ENCODE measurements at regions not wholly inside any gene's neighbourhood (a gene's known extent, or its start where the extent isn't known, plus 50 kb on each side); places are given as distances from the start of the nearest gene placed in this dataset.
A peak's percentile ranks its signal among the peaks of the same experiment; 100 is the strongest.

- H3K9me3 ChIP-seq (ENCODE audit: control insufficient read depth, insufficient read depth, low read length) = no peaks in the 10 kb centered on the region
- H3K36me3 ChIP-seq (ENCODE audit: control insufficient read depth, low read length) = no peaks in the 10 kb centered on the region
- no peaks in the 10 kb centered on the region for H3K27me3 ChIP-seq (ENCODE audit: control insufficient read depth, low read length)
- H3K79me2 ChIP-seq (ENCODE audit: control insufficient read depth, low read length) = no peaks in the 10 kb centered on the region
- TF ChIP-seq, protein P1, sequence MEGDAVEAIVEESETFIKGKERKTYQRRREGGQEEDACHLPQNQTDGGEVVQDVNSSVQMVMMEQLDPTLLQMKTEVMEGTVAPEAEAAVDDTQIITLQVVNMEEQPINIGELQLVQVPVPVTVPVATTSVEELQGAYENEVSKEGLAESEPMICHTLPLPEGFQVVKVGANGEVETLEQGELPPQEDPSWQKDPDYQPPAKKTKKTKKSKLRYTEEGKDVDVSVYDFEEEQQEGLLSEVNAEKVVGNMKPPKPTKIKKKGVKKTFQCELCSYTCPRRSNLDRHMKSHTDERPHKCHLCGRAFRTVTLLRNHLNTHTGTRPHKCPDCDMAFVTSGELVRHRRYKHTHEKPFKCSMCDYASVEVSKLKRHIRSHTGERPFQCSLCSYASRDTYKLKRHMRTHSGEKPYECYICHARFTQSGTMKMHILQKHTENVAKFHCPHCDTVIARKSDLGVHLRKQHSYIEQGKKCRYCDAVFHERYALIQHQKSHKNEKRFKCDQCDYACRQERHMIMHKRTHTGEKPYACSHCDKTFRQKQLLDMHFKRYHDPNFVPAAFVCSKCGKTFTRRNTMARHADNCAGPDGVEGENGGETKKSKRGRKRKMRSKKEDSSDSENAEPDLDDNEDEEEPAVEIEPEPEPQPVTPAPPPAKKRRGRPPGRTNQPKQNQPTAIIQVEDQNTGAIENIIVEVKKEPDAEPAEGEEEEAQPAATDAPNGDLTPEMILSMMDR (IDR thresholded peaks at IDR 0.05; ENCODE audit: low read depth, low read length, poor library complexity, severe bottlenecking) = no peak
- no peak for TF ChIP-seq EZH2phosphoT487 (IDR thresholded peaks at IDR 0.05; ENCODE audit: borderline replicate concordance, low read length)
- peaks cover 18% of the 10 kb centered on the region for H3F3A ChIP-seq (ENCODE audit: control insufficient read depth, insufficient read depth)
- peaks cover 60% of the 10 kb centered on the region for H3K4me1 ChIP-seq (ENCODE audit: control insufficient read depth, low read length)
- no peak overlapping the region for H3K27ac ChIP-seq (ENCODE audit: low read depth, low read length)
- no peaks in the 10 kb centered on the region for H4K20me1 ChIP-seq (ENCODE audit: control insufficient read depth, insufficient read depth, low read depth, low read length)
- H3K9me2 ChIP-seq (replicated peaks; ENCODE audit: control insufficient read depth, low read length) = no peaks in the 10 kb centered on the region
- H3K4me3 ChIP-seq (ENCODE audit: low read length) = no peak overlapping the region
- H3K4me2 ChIP-seq (ENCODE audit: low read length) = no peak overlapping the region
Observed at GRCh38 chr2:196245378-196246140, 74.2 kb upstream of the STK17B start.

GRCh38 chr2:196247114-196247975, 76.0 kb upstream of the STK17B start:
- no peaks in the 10 kb centered on the region for H3K79me2 ChIP-seq (ENCODE audit: control insufficient read depth, low read length)
- H3K27me3 ChIP-seq (ENCODE audit: control insufficient read depth, low read length) = no peaks in the 10 kb centered on the region
- TF ChIP-seq EZH2phosphoT487 (IDR thresholded peaks at IDR 0.05; ENCODE audit: borderline replicate concordance, low read length) = no peak
- TF ChIP-seq, protein P1 (IDR thresholded peaks at IDR 0.05; ENCODE audit: low read depth, low read length, poor library complexity, severe bottlenecking) = no peak
- H3F3A ChIP-seq (ENCODE audit: control insufficient read depth, insufficient read depth) = peaks cover 5% of the 10 kb centered on the region
- no peaks in the 10 kb centered on the region for H3K36me3 ChIP-seq (ENCODE audit: control insufficient read depth, low read length)
- H3K4me1 ChIP-seq (ENCODE audit: control insufficient read depth, low read length) = peaks cover 53% of the 10 kb centered on the region
- no peaks in the 10 kb centered on the region for H3K9me3 ChIP-seq (ENCODE audit: control insufficient read depth, insufficient read depth, low read length)
- no peaks in the 10 kb centered on the region for H4K20me1 ChIP-seq (ENCODE audit: control insufficient read depth, insufficient read depth, low read depth, low read length)
- no peak overlapping the region for H3K4me3 ChIP-seq (ENCODE audit: low read length)
- no peaks in the 10 kb centered on the region for H3K9me2 ChIP-seq (replicated peaks; ENCODE audit: control insufficient read depth, low read length)
- H3K4me2 ChIP-seq (ENCODE audit: low read length) = peak overlapping the region; percentile 59; the same call in 1 of the 2 replicates
- no peak overlapping the region for H3K27ac ChIP-seq (ENCODE audit: low read depth, low read length)

GRCh38 chr2:196247976-196248280, 76.5 kb upstream of the STK17B start:
- H3K4me3 ChIP-seq (ENCODE audit: low read length) = no peak overlapping the region
- H3K9me3 ChIP-seq (ENCODE audit: control insufficient read depth, insufficient read depth, low read length) = no peaks in the 10 kb centered on the region
- no peaks in the 10 kb centered on the region for H3K27me3 ChIP-seq (ENCODE audit: control insufficient read depth, low read length)
- H4K20me1 ChIP-seq (ENCODE audit: control insufficient read depth, insufficient read depth, low read depth, low read length) = no peaks in the 10 kb centered on the region
- H3K4me2 ChIP-seq (ENCODE audit: low read length) = peak overlapping the region; percentile 59
- no peaks in the 10 kb centered on the region for H3K79me2 ChIP-seq (ENCODE audit: control insufficient read depth, low read length)
- no peaks in the 10 kb centered on the region for H3K9me2 ChIP-seq (replicated peaks; ENCODE audit: control insufficient read depth, low read length)
- H3K27ac ChIP-seq (ENCODE audit: low read depth, low read length) = no peak overlapping the region
- no peak for TF ChIP-seq EZH2phosphoT487 (IDR thresholded peaks at IDR 0.05; ENCODE audit: borderline replicate concordance, low read length)
- TF ChIP-seq, protein P1 (IDR thresholded peaks at IDR 0.05; ENCODE audit: low read depth, low read length, poor library complexity, severe bottlenecking) = no peak
- H3K36me3 ChIP-seq (ENCODE audit: control insufficient read depth, low read length) = no peaks in the 10 kb centered on the region
- H3F3A ChIP-seq (ENCODE audit: control insufficient read depth, insufficient read depth) = peaks cover 3% of the 10 kb centered on the region
- H3K4me1 ChIP-seq (ENCODE audit: control insufficient read depth, low read length) = peaks cover 47% of the 10 kb centered on the region

All from DOHH2 (cell line).